Glomerular visceral epithelial cell (primary cell): ENCODE measurements at regions not wholly inside any gene's neighbourhood (a gene's known extent, or its start where the extent isn't known, plus 50 kb on each side); places are given as distances from the start of the nearest gene placed in this dataset.
A peak's percentile ranks its signal among the peaks of the same experiment; 100 is the strongest.

ENCODE experiments used
- DNase-seq: peaks from one replicate; pipeline ENCODE4 v3.0.0-alpha.2; 2016; ENCODE audit errors: extremely low spot score

DNA sequence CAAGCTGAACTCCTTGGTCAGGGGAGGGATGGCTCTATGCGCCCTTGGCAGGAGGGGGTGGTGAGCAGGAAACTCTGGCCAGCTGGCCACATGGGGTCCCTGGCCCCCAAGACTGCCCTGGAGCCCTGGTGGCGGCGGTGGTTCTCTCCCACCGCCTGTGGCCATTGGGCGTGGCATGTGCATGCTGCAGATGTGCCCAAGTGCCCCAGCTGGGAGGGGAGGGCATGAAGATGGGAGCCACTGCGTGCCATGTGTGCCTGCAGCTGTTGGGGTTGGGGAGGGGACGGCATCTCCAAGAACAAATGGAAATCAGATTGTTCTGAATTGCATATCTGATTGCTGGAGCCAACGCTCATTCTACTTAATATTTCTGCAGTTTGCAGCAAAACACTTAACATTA is 115.7 kb upstream of the IGF1 start:
- DNase-seq, result no peak

DNA sequence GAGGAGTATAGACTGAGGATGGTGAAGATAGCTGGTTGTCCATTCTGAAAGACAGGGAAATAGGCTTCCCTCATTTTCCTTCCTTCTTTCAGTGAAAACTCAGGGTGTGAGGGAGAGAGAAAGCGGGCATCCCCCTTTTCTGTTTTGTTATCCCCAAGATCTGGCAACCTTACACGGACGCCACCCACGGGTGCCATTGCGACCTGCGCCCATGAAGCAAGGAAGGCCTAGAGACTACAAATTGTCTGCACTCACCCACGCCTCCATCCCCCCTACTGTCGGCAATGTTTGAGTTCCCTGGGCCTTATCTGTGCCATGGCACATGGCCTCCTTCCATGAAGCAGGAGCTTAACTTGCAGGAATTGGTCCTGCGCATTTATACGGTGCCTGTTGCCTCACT is 115.0 kb upstream of the IGF1 start:
- DNase-seq, result no peak

DNA sequence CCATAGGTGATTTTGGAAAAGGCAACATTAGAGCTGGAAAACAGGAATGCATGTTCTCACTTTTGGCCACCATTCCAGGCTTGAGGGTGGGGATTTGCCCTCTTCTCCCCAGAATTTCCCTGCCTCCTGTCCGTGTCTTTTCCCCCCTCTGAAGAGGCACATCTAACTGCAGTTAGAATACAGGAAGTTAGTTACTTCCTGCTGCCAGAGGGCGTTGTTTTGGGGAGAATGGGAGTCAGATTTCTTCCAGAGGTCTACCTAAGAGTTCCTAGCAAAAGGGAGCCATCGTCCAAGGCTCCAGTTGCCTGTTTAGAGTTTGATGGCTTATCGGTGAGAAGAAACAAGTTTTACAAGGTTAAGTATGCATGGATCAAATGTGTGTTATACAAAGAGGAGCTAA is 112.8 kb upstream of the IGF1 start:
- no peak for DNase-seq

- no peak for DNase-seq
These were observed 111.8 kb upstream of the IGF1 start for GRCh38 chr12:102592134-102592533.

GRCh38 chr12:102573237-102573636 is 92.9 kb upstream of the IGF1 start:
- no peak for DNase-seq

GRCh38 chr12:102571889-102572288 is 91.5 kb upstream of the IGF1 start:
- DNase-seq, result no peak

GRCh38 chr12:102570256-102570655 is 89.9 kb upstream of the IGF1 start:
- DNase-seq, result no peak

- no peak for DNase-seq
These were observed 89.4 kb upstream of the IGF1 start for GRCh38 chr12:102569803-102570202.

DNA sequence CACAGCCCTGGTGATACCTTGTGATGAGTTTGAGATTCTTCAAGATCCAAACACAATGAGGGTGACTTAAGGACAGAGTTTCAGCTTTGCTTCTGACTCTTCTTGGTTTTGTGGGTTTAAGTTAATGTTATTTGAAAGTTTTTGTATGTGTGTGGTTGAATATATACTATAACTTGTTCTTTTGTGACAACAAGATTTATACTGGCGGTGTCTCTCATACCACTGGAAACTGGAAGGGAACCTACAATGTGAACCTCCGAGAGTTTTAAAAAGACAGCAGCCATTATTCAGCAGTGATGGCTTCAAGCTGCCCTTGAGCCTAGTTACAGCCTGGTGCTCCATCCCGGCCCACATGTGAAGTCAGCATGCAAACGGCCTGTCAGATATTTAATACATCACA is 87.9 kb upstream of the IGF1 start:
- DNase-seq, result no peak

GRCh38 chr12:102567031-102567985 is 86.9 kb upstream of the IGF1 start:
- peak; percentile 81 for DNase-seq

- DNase-seq, result no peak
These were observed 85.2 kb upstream of the IGF1 start for GRCh38 chr12:102565555-102565954.

GRCh38 chr12:102564026-102564425 is 83.7 kb upstream of the IGF1 start:
- DNase-seq, result no peak

DNA sequence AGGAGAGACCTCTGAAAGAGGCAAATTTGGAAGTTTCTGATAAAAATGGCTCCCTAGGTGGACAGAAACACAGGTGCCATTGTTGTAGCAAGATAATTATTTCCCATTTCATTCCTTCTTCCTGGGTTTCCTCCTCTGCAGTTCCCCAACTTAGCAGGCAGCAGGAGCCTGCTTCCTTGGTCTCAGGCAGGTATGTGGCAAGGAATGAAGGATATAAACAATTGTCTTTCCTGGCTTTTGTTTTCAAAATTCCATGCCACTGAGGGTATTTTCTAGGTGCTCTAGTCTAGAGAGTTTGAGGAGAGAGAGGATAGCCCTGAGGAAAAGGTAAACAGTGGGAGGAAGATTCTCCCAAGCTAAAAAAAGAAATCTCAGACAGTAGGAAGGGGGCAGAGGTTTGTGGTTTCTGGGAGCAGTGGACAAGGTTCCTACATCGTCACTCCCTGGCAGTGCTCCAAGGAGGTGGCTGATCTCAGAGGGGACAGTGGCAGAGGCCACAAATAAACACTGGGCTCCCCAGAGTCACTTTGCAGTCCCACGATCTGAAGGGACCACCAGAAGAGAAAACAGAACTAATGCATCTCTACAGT is 82.6 kb upstream of the IGF1 start:
- peak; percentile 49 for DNase-seq

- peak; percentile 34 for DNase-seq
These were observed 70.8 kb upstream of the IGF1 start for GRCh38 chr12:102551186-102551585.

DNA sequence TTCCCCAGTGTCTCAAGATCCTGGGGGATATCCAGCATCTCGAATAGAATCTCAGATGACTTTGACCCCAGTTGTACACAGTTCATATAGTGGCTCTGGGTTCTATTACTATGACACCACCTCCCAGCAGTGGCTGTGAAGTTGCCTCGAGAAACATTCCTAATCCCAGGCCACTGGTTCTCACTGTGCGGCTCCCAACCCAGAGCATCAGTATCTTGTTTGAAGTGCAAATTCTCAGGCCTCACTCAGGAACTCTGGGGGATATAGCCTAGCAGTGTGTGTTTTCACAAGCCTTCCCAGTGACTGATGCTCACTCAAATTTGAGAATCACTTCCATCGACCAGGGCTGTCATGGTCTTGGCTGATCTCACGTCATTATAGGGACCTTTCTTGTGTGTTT is 69.3 kb upstream of the IGF1 start:
- no peak for DNase-seq

GRCh38 chr12:102548543-102548942 is 68.2 kb upstream of the IGF1 start:
- DNase-seq, result no peak

DNA sequence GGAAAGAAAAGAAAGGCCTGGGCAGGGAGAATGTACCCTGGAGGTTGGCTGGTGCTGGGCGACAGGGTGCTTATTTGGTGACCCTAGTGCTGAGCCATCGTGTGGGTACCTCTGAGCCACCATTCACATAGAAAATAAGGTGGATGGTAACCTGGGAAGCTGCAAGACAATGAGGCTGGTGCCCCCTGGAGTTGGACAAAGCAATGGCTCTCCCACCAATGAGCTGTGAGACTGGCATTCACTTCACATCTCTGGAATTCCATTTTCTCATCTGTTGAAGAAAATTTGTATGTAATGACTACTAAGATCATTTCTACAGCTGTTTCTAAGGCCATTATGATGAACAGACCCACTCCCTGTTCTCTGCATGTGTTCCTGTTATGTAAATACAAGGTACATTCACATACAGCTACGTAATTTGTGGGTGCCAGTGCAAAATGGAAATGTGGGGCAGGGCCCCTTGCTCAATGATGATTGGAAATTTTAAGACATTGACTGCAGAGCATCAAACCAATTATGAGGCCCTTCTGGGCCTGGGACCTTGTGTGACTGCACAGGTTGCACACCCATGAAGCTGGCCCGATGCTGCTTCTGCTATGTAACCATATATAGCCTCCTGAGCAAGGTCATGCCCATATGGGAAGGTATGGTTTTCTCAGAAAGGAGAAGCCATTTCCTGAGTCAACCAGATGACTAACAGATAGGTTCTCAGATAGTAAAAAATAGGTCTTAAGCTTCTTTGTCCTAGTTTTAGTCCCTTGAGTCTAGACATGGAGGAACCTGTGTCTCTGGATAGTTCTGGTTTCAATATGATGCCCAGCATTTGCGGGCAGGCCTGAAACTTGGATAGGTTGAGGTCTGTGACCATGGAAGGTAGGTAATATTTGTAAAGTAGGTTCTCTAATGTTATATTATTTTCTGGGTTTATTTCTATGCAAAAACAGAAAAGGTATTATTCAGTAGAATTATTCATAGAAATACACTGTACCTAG is 63.4 kb upstream of the IGF1 start:
- no peak for DNase-seq

DNA sequence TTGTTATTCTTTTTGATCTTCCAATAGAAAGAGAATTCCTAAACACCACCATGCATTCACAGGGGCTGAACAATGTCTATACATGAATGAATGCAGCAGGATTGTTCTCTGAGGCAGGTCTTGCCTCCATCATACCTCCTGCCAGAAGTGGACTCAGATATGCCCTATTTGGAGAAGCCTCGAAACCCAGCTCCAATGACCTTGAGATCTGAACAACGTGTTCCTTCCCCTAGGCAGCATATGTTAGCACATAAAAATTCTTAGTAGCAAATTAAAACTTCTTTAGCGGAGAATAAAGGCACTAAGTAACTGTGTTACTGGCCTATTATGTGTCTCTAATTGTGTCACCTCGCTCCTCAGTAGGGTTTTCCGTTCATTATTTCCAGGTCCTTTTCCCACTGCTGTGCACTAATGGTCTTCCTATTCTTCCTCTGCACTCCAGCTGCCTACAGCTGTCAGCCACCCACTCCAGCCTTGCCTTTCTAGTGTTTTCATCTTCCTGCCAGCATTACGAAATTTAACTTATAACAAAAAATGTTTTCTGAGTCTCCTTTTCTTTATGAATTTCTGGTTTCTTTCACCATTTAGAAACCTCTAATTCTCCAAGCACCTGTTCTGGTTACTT is 62.6 kb upstream of the IGF1 start:
- no peak for DNase-seq

DNA sequence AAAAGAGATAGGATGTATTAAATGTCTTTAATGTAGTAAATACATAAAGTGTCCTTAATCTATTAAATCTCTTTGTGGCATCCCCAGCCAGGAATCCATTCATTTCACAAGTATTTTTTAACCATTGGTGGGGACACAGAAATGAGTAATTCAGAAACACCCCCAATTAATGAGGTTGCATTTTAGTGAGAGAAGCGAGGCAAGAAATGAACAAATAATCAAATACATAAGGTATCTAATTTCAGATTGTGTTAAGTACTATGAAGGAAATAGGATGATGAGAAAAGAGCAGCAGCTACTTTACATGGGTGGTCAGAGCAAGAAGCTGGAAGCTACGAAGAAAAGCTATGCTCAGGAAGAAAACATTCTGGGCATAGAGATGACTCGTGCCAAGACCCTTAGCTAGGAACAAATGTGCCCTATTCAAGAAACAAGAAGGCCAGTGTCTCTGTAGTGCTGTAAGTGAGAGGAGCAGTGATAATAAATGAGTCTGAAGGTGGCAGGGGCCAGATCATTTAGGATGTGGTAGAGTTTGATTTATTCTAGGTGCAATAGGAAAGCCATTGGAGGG is 60.5 kb upstream of the IGF1 start:
- no peak for DNase-seq

DNA sequence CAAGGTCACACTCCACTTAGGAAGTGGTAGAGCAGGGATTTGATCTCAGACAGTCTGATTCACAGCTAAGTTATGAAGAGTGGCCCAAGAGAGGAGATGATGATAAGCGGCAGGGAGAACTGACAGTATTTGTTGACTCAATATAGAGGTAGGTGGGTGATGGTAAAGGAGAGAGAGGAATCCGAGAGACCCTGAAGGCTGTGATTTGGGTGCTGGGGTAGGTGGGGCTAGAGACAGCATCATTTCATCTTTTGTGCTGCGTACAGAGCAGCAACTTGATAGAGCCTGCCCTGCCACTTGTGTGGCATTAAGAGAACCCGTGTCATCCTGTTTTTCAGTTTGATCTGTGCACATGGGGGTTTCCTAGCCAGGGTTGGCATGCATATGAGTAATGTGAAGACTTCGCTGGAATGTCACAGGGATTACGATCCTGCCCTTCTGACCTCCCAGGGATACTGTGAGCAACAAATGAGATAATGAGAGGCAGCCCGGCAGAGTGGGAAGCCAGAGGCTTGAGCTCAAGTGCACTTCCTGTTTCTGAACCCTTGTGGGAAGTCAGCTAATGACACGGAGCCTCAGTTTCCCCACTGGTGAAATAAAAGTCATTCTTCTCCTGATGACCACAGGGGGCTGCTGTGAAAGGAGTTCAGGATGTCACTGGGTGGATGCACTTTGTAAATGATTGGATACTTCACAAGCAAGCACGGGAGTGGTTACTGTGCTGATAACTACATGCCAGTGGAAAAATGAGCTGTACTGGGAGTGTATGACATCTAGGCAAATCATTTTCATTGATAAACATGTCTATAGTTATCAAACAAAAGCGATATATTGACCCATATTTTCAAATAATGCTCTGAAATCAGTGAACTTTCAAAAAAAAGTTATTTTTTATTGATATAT is 59.5 kb upstream of the IGF1 start:
- peak; percentile 95 for DNase-seq
